KMS-11 (cell line): ENCODE measurements at regions not wholly inside any gene's neighbourhood (a gene's known extent, or its start where the extent isn't known, plus 50 kb on each side); places are given as distances from the start of the nearest gene placed in this dataset.

ENCODE experiments used
- H2AFZ ChIP-seq: fragments of 200-600 bp; sonication (generic); 2 replicates; pipeline ENCODE4 v1.6.1; 2016; ENCODE audit warnings: antibody characterized with exemption, mixed run types, low read depth
- H3K27ac ChIP-seq: fragments of 200-600 bp; sonication (generic); 2 replicates; pipeline ENCODE4 v1.6.1; 2016; ENCODE audit warnings: mild to moderate bottlenecking, mixed run types
- H3K27me3 ChIP-seq: fragments of 200-600 bp; sonication (generic); 2 replicates; pipeline ENCODE4 v1.6.1; 2017; ENCODE audit warnings: mild to moderate bottlenecking, low read depth, mixed run types, moderate library complexity; ENCODE audit not compliant: insufficient read depth
- H3K36me3 ChIP-seq: fragments of 200-600 bp; sonication (generic); 2 replicates; pipeline ENCODE4 v1.6.1; 2017; ENCODE audit warnings: mild to moderate bottlenecking, mixed run types; ENCODE audit not compliant: insufficient read depth
- H3K4me1 ChIP-seq: fragments of 200-600 bp; sonication (generic); 2 replicates; pipeline ENCODE4 v1.6.1; 2016; ENCODE audit warnings: mild to moderate bottlenecking, low read depth, mixed run types; ENCODE audit not compliant: poor library complexity, severe bottlenecking
- H3K4me2 ChIP-seq: fragments of 200-600 bp; sonication (generic); 2 replicates; pipeline ENCODE4 v1.7.0; 2016; ENCODE audit warnings: mild to moderate bottlenecking, mixed run types
- H3K4me3 ChIP-seq: fragments of 200-600 bp; sonication (generic); IDR thresholded peaks from 2 replicates; pipeline ENCODE4 v1.6.1; 2017; ENCODE audit warnings: low read depth, low read length, mixed read lengths; ENCODE audit not compliant: insufficient read depth
- H3K79me2 ChIP-seq: fragments of 200-600 bp; sonication (generic); 2 replicates; pipeline ENCODE4 v1.6.1; 2016; ENCODE audit warnings: low read depth, mixed run types; ENCODE audit not compliant: insufficient read depth
- H3K9ac ChIP-seq: fragments of 200-600 bp; sonication (generic); 2 replicates; pipeline ENCODE4 v1.6.1; 2016; ENCODE audit warnings: mild to moderate bottlenecking, mixed run types
- H4K20me1 ChIP-seq: fragments of 200-600 bp; sonication (generic); 2 replicates; pipeline ENCODE4 v1.6.1; 2016; ENCODE audit warnings: mild to moderate bottlenecking, mixed run types; ENCODE audit not compliant: insufficient read depth
- CTCF ChIP-seq: fragments of 200-600 bp; sonication (generic); conservative IDR thresholded peaks from 2 replicates; pipeline ENCODE4 v1.6.1; 2017; ENCODE audit warnings: low read depth, mild to moderate bottlenecking, antibody characterized with exemption, low read length, moderate library complexity, mixed read lengths

- Histone ChIP-seq H3K27me3 (no peaks in the 10 kb centered on the region), H3K27ac (no peak overlapping the region), H3K36me3 (no peaks in the 10 kb centered on the region), H4K20me1 (no peaks in the 10 kb centered on the region), H2AFZ (no peak overlapping the region), H3K4me2 (no peak overlapping the region), H3K9ac (no peak overlapping the region), H3K4me1 (no peaks in the 10 kb centered on the region), H3K79me2 (no peaks in the 10 kb centered on the region), H3K4me3 (no peak overlapping the region)
- TF ChIP-seq CTCF, result no peak
Measured at GRCh38 chr3:147661916-147662315, 252.8 kb downstream of the ZIC1 start.

DNA sequence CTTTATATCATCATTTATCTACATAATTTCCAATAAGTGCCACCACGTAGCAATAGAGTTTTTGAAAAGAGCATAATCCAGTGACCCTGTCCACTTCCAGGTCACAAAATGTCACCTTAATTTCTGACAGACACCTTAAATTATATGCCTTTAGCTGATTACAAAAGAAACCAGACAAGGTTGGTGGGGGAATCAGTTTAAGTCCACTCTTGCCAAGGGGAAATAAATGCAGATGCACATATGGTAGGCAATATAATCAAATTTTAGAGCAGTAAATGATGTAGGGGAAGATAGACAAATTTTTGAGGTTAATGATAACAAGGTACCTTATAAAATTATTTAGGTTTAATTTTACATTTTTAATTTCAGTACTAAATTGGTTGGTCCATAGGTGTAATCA lies 253.5 kb downstream of the ZIC1 start:
- H3K4me2 ChIP-seq, result no peak overlapping the region
- no peak for TF ChIP-seq CTCF
- H3K9ac ChIP-seq, result no peak overlapping the region
- H2AFZ ChIP-seq, result no peak overlapping the region
- no peak overlapping the region for H3K27ac ChIP-seq
- H3K79me2 ChIP-seq, result no peaks in the 10 kb centered on the region
- H3K4me3 ChIP-seq, result no peak overlapping the region
- H3K27me3 ChIP-seq, result no peaks in the 10 kb centered on the region
- no peaks in the 10 kb centered on the region for H3K36me3 ChIP-seq
- H4K20me1 ChIP-seq, result no peaks in the 10 kb centered on the region
- no peaks in the 10 kb centered on the region for H3K4me1 ChIP-seq

GRCh38 chr3:147669077-147669476 lies 259.9 kb downstream of the ZIC1 start:
- Histone ChIP-seq H3K9ac (no peak overlapping the region), H2AFZ (no peak overlapping the region), H3K27me3 (no peaks in the 10 kb centered on the region), H3K4me3 (no peak overlapping the region), H3K4me1 (no peaks in the 10 kb centered on the region), H3K4me2 (no peak overlapping the region), H4K20me1 (no peaks in the 10 kb centered on the region), H3K79me2 (no peaks in the 10 kb centered on the region), H3K27ac (no peak overlapping the region), H3K36me3 (no peaks in the 10 kb centered on the region; the same call in 1 of the 2 replicates)
- no peak for TF ChIP-seq CTCF

GRCh38 chr3:147672035-147672434 lies 262.9 kb downstream of the ZIC1 start:
- TF ChIP-seq CTCF, result no peak
- H4K20me1 ChIP-seq, result no peaks in the 10 kb centered on the region
- H3K36me3 ChIP-seq, result no peaks in the 10 kb centered on the region; the same call in 1 of the 2 replicates
- no peak overlapping the region for H3K4me2 ChIP-seq
- H2AFZ ChIP-seq, result no peak overlapping the region
- no peaks in the 10 kb centered on the region for H3K27me3 ChIP-seq
- no peak overlapping the region for H3K4me3 ChIP-seq
- H3K4me1 ChIP-seq, result no peaks in the 10 kb centered on the region
- H3K9ac ChIP-seq, result no peak overlapping the region
- no peak overlapping the region for H3K27ac ChIP-seq
- no peaks in the 10 kb centered on the region for H3K79me2 ChIP-seq
